ENCODE measurements at regions not wholly inside any gene's neighbourhood (a gene's known extent, or its start where the extent isn't known, plus 50 kb on each side); places are given as distances from the start of the nearest gene placed in this dataset.

GRCh38 chr5:26295541-26295940 lies 742.8 kb downstream of the CDH9 start:
- H3K9me3 ChIP-seq (ENCODE audit: control insufficient read depth in 5 of 5, low read length in 5 of 5), result no peaks in the 10 kb centered on the region
- H3K36me3 ChIP-seq (ENCODE audit: control insufficient read depth in 5 of 5, insufficient read depth in 5 of 5, low read length in 5 of 5), result no peaks in the 10 kb centered on the region
- no peaks in the 10 kb centered on the region for H3K27me3 ChIP-seq (ENCODE audit: control insufficient read depth in 5 of 5, insufficient read depth in 4 of 5, low read length in 5 of 5)
- no peak overlapping the region for H3K4me3 ChIP-seq (ENCODE audit: low read depth in 1 of 5, low read length in 5 of 5)
- peaks cover 0 to 4% (median 0%) of the 10 kb centered on the region in 5 donors for H3K4me1 ChIP-seq (ENCODE audit: control insufficient read depth in 5 of 5, insufficient read depth in 5 of 5, low read length in 5 of 5)
- H3K9ac ChIP-seq (ENCODE audit: low read length in 5 of 5), result no peak overlapping the region
- no peak overlapping the region for H3K27ac ChIP-seq (ENCODE audit: low read depth, low read length)

DNA sequence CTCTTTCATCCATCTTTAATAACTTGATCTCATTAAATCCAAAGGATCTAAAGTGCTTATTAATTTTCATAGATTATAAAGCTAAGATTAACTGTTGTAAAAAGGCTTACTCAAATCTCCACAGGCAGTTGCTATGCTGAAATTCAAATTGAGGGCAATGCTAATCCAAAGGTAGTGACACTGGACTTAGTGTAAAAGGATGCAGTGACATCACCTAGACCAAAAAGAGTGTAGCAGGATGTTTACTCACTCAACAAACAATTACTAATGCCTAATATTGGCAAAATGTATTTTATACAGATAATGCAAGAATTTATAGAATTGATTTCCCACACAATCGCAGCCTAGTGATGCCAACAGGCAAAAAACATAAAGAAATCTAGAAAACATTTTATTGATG lies 756.2 kb downstream of the CDH9 start:
- no peaks in the 10 kb centered on the region for H3K27me3 ChIP-seq (ENCODE audit: control insufficient read depth in 5 of 5, insufficient read depth in 4 of 5, low read length in 5 of 5)
- no peak overlapping the region for H3K4me3 ChIP-seq (ENCODE audit: low read depth in 1 of 5, low read length in 5 of 5)
- no peaks in the 10 kb centered on the region for H3K9me3 ChIP-seq (ENCODE audit: control insufficient read depth in 5 of 5, low read length in 5 of 5)
- no peak overlapping the region for H3K9ac ChIP-seq (ENCODE audit: low read length in 5 of 5)
- H3K36me3 ChIP-seq (ENCODE audit: control insufficient read depth in 5 of 5, insufficient read depth in 5 of 5, low read length in 5 of 5), result no peaks in the 10 kb centered on the region
- no peaks in the 10 kb centered on the region for H3K4me1 ChIP-seq (ENCODE audit: control insufficient read depth in 5 of 5, insufficient read depth in 5 of 5, low read length in 5 of 5)
- H3K27ac ChIP-seq (ENCODE audit: low read depth, low read length), result no peak overlapping the region

DNA sequence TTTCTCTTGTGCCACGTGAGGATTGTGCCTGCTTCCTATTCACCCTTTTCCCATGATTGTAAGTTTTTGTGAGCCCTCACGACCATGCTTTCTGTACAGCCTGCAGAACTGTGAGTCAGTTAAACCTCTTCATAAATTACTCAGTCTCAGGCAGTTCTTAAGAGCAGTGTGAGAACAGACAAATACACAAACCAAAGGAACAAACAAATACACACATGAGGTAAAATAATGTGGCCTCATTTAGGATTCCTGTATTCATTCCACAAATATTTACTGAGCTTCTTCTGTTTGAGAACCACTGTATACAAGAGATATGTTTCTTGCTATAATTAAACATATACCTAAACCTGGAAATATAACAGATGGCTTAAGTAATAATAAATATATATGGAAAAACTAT lies 760.3 kb downstream of the CDH9 start:
- Histone ChIP-seq H3K36me3 (ENCODE audit: control insufficient read depth in 5 of 5, insufficient read depth in 5 of 5, low read length in 5 of 5) (no peaks in the 10 kb centered on the region), H3K9ac (ENCODE audit: low read length in 5 of 5) (no peak overlapping the region), H3K4me1 (ENCODE audit: control insufficient read depth in 5 of 5, insufficient read depth in 5 of 5, low read length in 5 of 5) (no peaks in the 10 kb centered on the region), H3K27ac (ENCODE audit: low read depth, low read length) (no peak overlapping the region), H3K4me3 (ENCODE audit: low read depth in 1 of 5, low read length in 5 of 5) (no peak overlapping the region), H3K27me3 (ENCODE audit: control insufficient read depth in 5 of 5, insufficient read depth in 4 of 5, low read length in 5 of 5) (no peaks in the 10 kb centered on the region), H3K9me3 (ENCODE audit: control insufficient read depth in 5 of 5, low read length in 5 of 5) (no peaks in the 10 kb centered on the region)

GRCh38 chr5:26259081-26259480 lies 779.3 kb downstream of the CDH9 start:
- no peaks in the 10 kb centered on the region for H3K27me3 ChIP-seq (ENCODE audit: control insufficient read depth in 5 of 5, insufficient read depth in 4 of 5, low read length in 5 of 5)
- peaks cover 0 to 3% (median 0%) of the 10 kb centered on the region in 5 donors for H3K9me3 ChIP-seq (ENCODE audit: control insufficient read depth in 5 of 5, low read length in 5 of 5)
- H3K36me3 ChIP-seq (ENCODE audit: control insufficient read depth in 5 of 5, insufficient read depth in 5 of 5, low read length in 5 of 5), result no peaks in the 10 kb centered on the region
- H3K4me1 ChIP-seq (ENCODE audit: control insufficient read depth in 5 of 5, insufficient read depth in 5 of 5, low read length in 5 of 5), result no peaks in the 10 kb centered on the region
- no peak overlapping the region for H3K4me3 ChIP-seq (ENCODE audit: low read depth in 1 of 5, low read length in 5 of 5)
- no peak overlapping the region for H3K9ac ChIP-seq (ENCODE audit: low read length in 5 of 5)
- H3K27ac ChIP-seq (ENCODE audit: low read depth, low read length), result no peak overlapping the region

- Histone ChIP-seq H3K4me1 (ENCODE audit: control insufficient read depth in 5 of 5, insufficient read depth in 5 of 5, low read length in 5 of 5) (peaks cover 0 to 4% (median 0%) of the 10 kb centered on the region in 5 donors), H3K9me3 (ENCODE audit: control insufficient read depth in 5 of 5, low read length in 5 of 5) (no peaks in the 10 kb centered on the region), H3K9ac (ENCODE audit: low read length in 5 of 5) (peak overlapping the region in 1 of 5 donors; percentile 41), H3K27me3 (ENCODE audit: control insufficient read depth in 5 of 5, insufficient read depth in 4 of 5, low read length in 5 of 5) (no peaks in the 10 kb centered on the region), H3K27ac (ENCODE audit: low read depth, low read length) (no peak overlapping the region), H3K36me3 (ENCODE audit: control insufficient read depth in 5 of 5, insufficient read depth in 5 of 5, low read length in 5 of 5) (no peaks in the 10 kb centered on the region), H3K4me3 (ENCODE audit: low read depth in 1 of 5, low read length in 5 of 5) (peak overlapping the region; percentile 5 to 57 (median 35))
Measured at GRCh38 chr5:26245321-26245720, 793.1 kb downstream of the CDH9 start.

DNA sequence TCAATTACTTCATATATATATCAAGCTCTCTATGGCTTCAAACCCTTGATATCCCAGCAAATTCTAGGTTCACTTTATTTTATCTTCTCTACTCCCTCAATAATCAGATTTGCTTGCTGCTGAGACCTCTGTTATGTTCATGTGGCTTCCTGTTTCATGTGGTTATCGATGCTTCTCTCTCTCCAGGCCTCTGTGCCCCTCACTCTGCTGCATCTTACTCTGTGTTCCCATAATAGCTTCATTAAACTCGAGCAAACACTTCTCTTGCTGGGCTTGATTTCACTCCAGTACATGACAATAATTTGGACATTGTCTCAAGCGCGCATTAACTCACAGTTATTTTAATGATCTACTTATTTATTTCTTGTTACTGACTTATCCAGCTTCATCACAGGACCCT lies 798.8 kb downstream of the CDH9 start:
- Histone ChIP-seq H3K9me3 (ENCODE audit: control insufficient read depth in 5 of 5, low read length in 5 of 5) (peaks cover 0 to 6% (median 0%) of the 10 kb centered on the region in 5 donors), H3K9ac (ENCODE audit: low read length in 5 of 5) (no peak overlapping the region), H3K27me3 (ENCODE audit: control insufficient read depth in 5 of 5, insufficient read depth in 4 of 5, low read length in 5 of 5) (no peaks in the 10 kb centered on the region), H3K36me3 (ENCODE audit: control insufficient read depth in 5 of 5, insufficient read depth in 5 of 5, low read length in 5 of 5) (no peaks in the 10 kb centered on the region), H3K4me3 (ENCODE audit: low read depth in 1 of 5, low read length in 5 of 5) (no peak overlapping the region), H3K27ac (ENCODE audit: low read depth, low read length) (no peak overlapping the region), H3K4me1 (ENCODE audit: control insufficient read depth in 5 of 5, insufficient read depth in 5 of 5, low read length in 5 of 5) (no peaks in the 10 kb centered on the region)

- H3K4me1 ChIP-seq (ENCODE audit: control insufficient read depth in 5 of 5, insufficient read depth in 5 of 5, low read length in 5 of 5), result no peaks in the 10 kb centered on the region
- peaks cover 0 to 6% (median 0%) of the 10 kb centered on the region in 5 donors for H3K9me3 ChIP-seq (ENCODE audit: control insufficient read depth in 5 of 5, low read length in 5 of 5)
- no peak overlapping the region for H3K27ac ChIP-seq (ENCODE audit: low read depth, low read length)
- H3K36me3 ChIP-seq (ENCODE audit: control insufficient read depth in 5 of 5, insufficient read depth in 5 of 5, low read length in 5 of 5), result no peaks in the 10 kb centered on the region
- H3K27me3 ChIP-seq (ENCODE audit: control insufficient read depth in 5 of 5, insufficient read depth in 4 of 5, low read length in 5 of 5), result no peaks in the 10 kb centered on the region
- no peak overlapping the region for H3K4me3 ChIP-seq (ENCODE audit: low read depth in 1 of 5, low read length in 5 of 5)
- H3K9ac ChIP-seq (ENCODE audit: low read length in 5 of 5), result no peak overlapping the region
Measured at GRCh38 chr5:26237489-26237888, 800.9 kb downstream of the CDH9 start.

DNA sequence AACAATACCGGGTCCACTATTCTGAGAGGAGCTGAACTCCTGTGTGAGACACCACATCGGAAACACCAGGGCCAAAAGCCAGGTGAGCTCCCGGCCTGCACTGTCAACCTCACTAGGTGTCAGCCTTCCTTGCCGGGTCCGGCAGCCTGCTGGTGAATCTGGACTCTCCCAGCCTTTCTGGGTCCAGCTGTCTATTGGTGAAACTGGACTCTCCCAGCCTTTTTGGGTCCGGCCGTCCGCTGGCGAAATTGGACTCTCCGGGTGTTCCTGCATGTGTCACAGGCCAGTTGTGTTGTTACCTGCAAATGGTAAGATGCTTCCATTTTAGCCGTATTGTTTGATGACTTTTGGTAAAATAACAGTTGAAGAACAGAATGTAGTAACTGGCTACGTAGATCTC lies 801.5 kb downstream of the CDH9 start:
- H3K4me1 ChIP-seq (ENCODE audit: control insufficient read depth in 5 of 5, insufficient read depth in 5 of 5, low read length in 5 of 5), result no peaks in the 10 kb centered on the region
- H3K27ac ChIP-seq (ENCODE audit: low read depth, low read length), result no peak overlapping the region

DNA sequence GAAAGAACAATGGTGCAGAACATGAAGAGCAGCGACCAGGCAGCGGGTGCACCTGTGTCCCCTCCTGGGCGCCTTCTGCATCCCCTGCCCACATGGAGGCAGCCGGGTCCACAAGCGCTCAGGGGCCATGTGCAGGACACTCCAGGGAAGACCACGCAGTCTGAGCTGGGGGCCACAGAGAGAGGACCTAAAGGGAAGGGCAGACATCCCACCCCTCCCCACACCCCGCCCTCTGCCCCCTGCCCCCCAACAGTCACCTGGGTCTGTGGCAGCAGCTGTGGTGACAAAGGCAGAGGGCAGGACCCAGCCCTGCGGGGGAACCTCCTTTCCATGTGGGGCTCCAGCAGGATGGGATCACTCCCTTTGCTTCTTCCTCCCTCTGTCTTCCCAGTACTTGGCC lies 805.7 kb downstream of the CDH9 start:
- no peaks in the 10 kb centered on the region for H3K36me3 ChIP-seq (ENCODE audit: control insufficient read depth in 5 of 5, insufficient read depth in 5 of 5, low read length in 5 of 5)
- H3K27ac ChIP-seq (ENCODE audit: low read depth, low read length), result no peak overlapping the region
- no peak overlapping the region for H3K4me3 ChIP-seq (ENCODE audit: low read depth in 1 of 5, low read length in 5 of 5)
- no peaks in the 10 kb centered on the region for H3K27me3 ChIP-seq (ENCODE audit: control insufficient read depth in 5 of 5, insufficient read depth in 4 of 5, low read length in 5 of 5)
- H3K9ac ChIP-seq (ENCODE audit: low read length in 5 of 5), result no peak overlapping the region
- H3K4me1 ChIP-seq (ENCODE audit: control insufficient read depth in 5 of 5, insufficient read depth in 5 of 5, low read length in 5 of 5), result no peaks in the 10 kb centered on the region
- peaks cover 0 to 8% (median 6%) of the 10 kb centered on the region in 5 donors for H3K9me3 ChIP-seq (ENCODE audit: control insufficient read depth in 5 of 5, low read length in 5 of 5)

More for the DNA sequence above, 801.5 kb downstream of the CDH9 start:
- Histone ChIP-seq H3K27me3 (ENCODE audit: control insufficient read depth in 5 of 5, insufficient read depth in 4 of 5, low read length in 5 of 5) (no peaks in the 10 kb centered on the region), H3K9ac (ENCODE audit: low read length in 5 of 5) (no peak overlapping the region), H3K9me3 (ENCODE audit: control insufficient read depth in 5 of 5, low read length in 5 of 5) (peaks cover 0 to 6% (median 0%) of the 10 kb centered on the region in 5 donors), H3K36me3 (ENCODE audit: control insufficient read depth in 5 of 5, insufficient read depth in 5 of 5, low read length in 5 of 5) (no peaks in the 10 kb centered on the region), H3K4me3 (ENCODE audit: low read depth in 1 of 5, low read length in 5 of 5) (no peak overlapping the region)

GRCh38 chr5:26231316-26231715 lies 807.1 kb downstream of the CDH9 start:
- Histone ChIP-seq H3K4me1 (ENCODE audit: control insufficient read depth in 5 of 5, insufficient read depth in 5 of 5, low read length in 5 of 5) (no peaks in the 10 kb centered on the region), H3K4me3 (ENCODE audit: low read depth in 1 of 5, low read length in 5 of 5) (no peak overlapping the region), H3K27ac (ENCODE audit: low read depth, low read length) (no peak overlapping the region), H3K9me3 (ENCODE audit: control insufficient read depth in 5 of 5, low read length in 5 of 5) (peaks cover 0 to 8% (median 0%) of the 10 kb centered on the region in 5 donors), H3K9ac (ENCODE audit: low read length in 5 of 5) (no peak overlapping the region), H3K36me3 (ENCODE audit: control insufficient read depth in 5 of 5, insufficient read depth in 5 of 5, low read length in 5 of 5) (no peaks in the 10 kb centered on the region), H3K27me3 (ENCODE audit: control insufficient read depth in 5 of 5, insufficient read depth in 4 of 5, low read length in 5 of 5) (no peaks in the 10 kb centered on the region)

GRCh38 chr5:26229848-26230247 lies 808.5 kb downstream of the CDH9 start:
- Histone ChIP-seq H3K27ac (ENCODE audit: low read depth, low read length) (no peak overlapping the region), H3K4me1 (ENCODE audit: control insufficient read depth in 5 of 5, insufficient read depth in 5 of 5, low read length in 5 of 5) (no peaks in the 10 kb centered on the region), H3K4me3 (ENCODE audit: low read depth in 1 of 5, low read length in 5 of 5) (no peak overlapping the region), H3K27me3 (ENCODE audit: control insufficient read depth in 5 of 5, insufficient read depth in 4 of 5, low read length in 5 of 5) (no peaks in the 10 kb centered on the region), H3K9ac (ENCODE audit: low read length in 5 of 5) (no peak overlapping the region), H3K36me3 (ENCODE audit: control insufficient read depth in 5 of 5, insufficient read depth in 5 of 5, low read length in 5 of 5) (no peaks in the 10 kb centered on the region), H3K9me3 (ENCODE audit: control insufficient read depth in 5 of 5, low read length in 5 of 5) (peaks cover 0 to 8% (median 0%) of the 10 kb centered on the region in 5 donors)

All from subcutaneous abdominal adipose tissue (tissue), 5 donors.